OCI-LY7 (cell line): ENCODE measurements at regions not wholly inside any gene's neighbourhood (a gene's known extent, or its start where the extent isn't known, plus 50 kb on each side); places are given as distances from the start of the nearest gene placed in this dataset.

ENCODE experiments used
- BruUV-seq: library from RNA; stranded (reverse); fragments of 400-500 nt; replicated peaks from 2 replicates; lab custom pipeline; 2021; lab: Mats Ljungman, UMichigan
- CTCF ChIA-PET: fragments of 300-600 bp; sonication (Branson Sonifier 250); formaldehyde crosslinking; loops from one replicate; lab custom pipeline; 2022; ENCODE audit warnings: antibody characterized with exemption; ENCODE audit not compliant: unreplicated experiment; lab: Charles Lee
- POLR2A ChIA-PET: fragments of 300-600 bp; sonication (Branson Sonifier 250); formaldehyde crosslinking; loops from one replicate; lab custom pipeline; 2022; ENCODE audit warnings: antibody characterized with exemption; lab: Charles Lee
- DNase-seq: peaks from one replicate; pipeline ENCODE4 v3.0.0-alpha.2; 2015; ENCODE audit warnings: low spot score
- H2AFZ ChIP-seq: fragments of 200-600 bp; sonication (generic), shearing (Covaris generic); 2 replicates; pipeline ENCODE4 v1.6.1; 2014; ENCODE audit warnings: mild to moderate bottlenecking, antibody characterized with exemption, low read length, moderate library complexity
- H3K27ac ChIP-seq: fragments of 200-600 bp; sonication (generic); 2 replicates; pipeline ENCODE4 v1.5.1; 2014; ENCODE audit warnings: mixed run types, low read depth, mild to moderate bottlenecking, moderate library complexity, low read length, inconsistent platforms; ENCODE audit not compliant: poor library complexity, severe bottlenecking
- H3K36me3 ChIP-seq: fragments of 200-600 bp; sonication (generic); 2 replicates; pipeline ENCODE4 v1.6.1; 2014; ENCODE audit warnings: mild to moderate bottlenecking, antibody characterized with exemption, low read length, moderate library complexity, mixed read lengths; ENCODE audit not compliant: insufficient read depth
- H3K4me1 ChIP-seq: fragments of 200-600 bp; sonication (generic); 2 replicates; pipeline ENCODE4 v1.5.1; 2014; ENCODE audit warnings: mild to moderate bottlenecking, low read length; ENCODE audit not compliant: insufficient read depth, poor library complexity, severe bottlenecking
- H3K4me2 ChIP-seq: fragments of 200-600 bp; sonication (generic); 2 replicates; pipeline ENCODE4 v1.6.1; 2014; ENCODE audit warnings: mild to moderate bottlenecking, low read length
- H3K4me3 ChIP-seq: fragments of 200-600 bp; sonication (generic); 2 replicates; pipeline ENCODE4 v1.5.1; 2014; ENCODE audit warnings: mild to moderate bottlenecking, low read depth, low read length; ENCODE audit not compliant: poor library complexity, severe bottlenecking
- H3K79me2 ChIP-seq: fragments of 200-600 bp; sonication (generic); 2 replicates; pipeline ENCODE4 v1.6.1; 2016; ENCODE audit warnings: low read depth, mild to moderate bottlenecking, low read length, moderate library complexity, mixed read lengths; ENCODE audit not compliant: insufficient read depth
- H3K9me2 ChIP-seq: fragments of 200-600 bp; sonication (generic); 2 replicates; pipeline ENCODE4 v1.6.1; 2016; ENCODE audit warnings: mild to moderate bottlenecking, low read length, mixed read lengths; ENCODE audit not compliant: insufficient read depth
- H3K9me3 ChIP-seq: fragments of 200-600 bp; sonication (generic); 2 replicates; pipeline ENCODE4 v1.6.1; 2014; ENCODE audit warnings: mild to moderate bottlenecking, mixed run types, low read length, mixed read lengths
- H4K20me1 ChIP-seq: fragments of 200-600 bp; sonication (generic); 2 replicates; pipeline ENCODE4 v1.6.1; 2014; ENCODE audit warnings: mild to moderate bottlenecking, antibody characterized with exemption, low read length, moderate library complexity, mixed read lengths; ENCODE audit not compliant: insufficient read depth
- CTCF ChIP-seq: fragments of 200-600 bp; sonication (generic); conservative IDR thresholded peaks from 2 replicates; pipeline ENCODE4 v1.5.1; 2014; ENCODE audit warnings: mild to moderate bottlenecking, antibody characterized with exemption, low read length, moderate library complexity, mixed read lengths
- EZH2phosphoT487 ChIP-seq: fragments of 200-600 bp; sonication (generic); IDR thresholded peaks from 2 replicates; pipeline ENCODE4 v1.6.1; 2018; ENCODE audit warnings: low read depth, borderline replicate concordance, mild to moderate bottlenecking, mixed run types, antibody characterized with exemption, low read length, moderate library complexity, mixed read lengths
- intact Hi-C: fragments of 100-400 bp; cut with micrococcal nuclease; formaldehyde crosslinking; loops from one replicate; pipeline ENCODE4 v1.10.0; 2022; ENCODE audit not compliant: unreplicated experiment

GRCh38 chr2:147500229-147500628, 344.6 kb upstream of the ACVR2A start:
- DNase-seq, result no peak
- no peaks in the 10 kb centered on the region for H3K9me2 ChIP-seq
- H3K9me3 ChIP-seq, result no peaks in the 10 kb centered on the region
- no TSS peak for BruUV-seq
- H3K36me3 ChIP-seq, result no peaks in the 10 kb centered on the region
- H4K20me1 ChIP-seq, result no peaks in the 10 kb centered on the region
- no peak overlapping the region for H2AFZ ChIP-seq
- intact Hi-C loops, result no loop called here
- POLR2A ChIA-PET, result interaction anchor here (0.9 kb wide), 1 partner anchor 38 kb away, joined by 5 read pairs; no protein-coding TSS in a partner anchor
- no peaks in the 10 kb centered on the region for H3K4me1 ChIP-seq
- CTCF ChIA-PET, result no interaction called here
- no peak overlapping the region for H3K4me2 ChIP-seq
- no peaks in the 10 kb centered on the region for H3K79me2 ChIP-seq
- no peak for TF ChIP-seq CTCF
- no peak for TF ChIP-seq EZH2phosphoT487
- H3K27ac ChIP-seq, result no peak overlapping the region
- H3K4me3 ChIP-seq, result no peak overlapping the region

GRCh38 chr2:147499785-147500184, 345.0 kb upstream of the ACVR2A start:
- no peak overlapping the region for H2AFZ ChIP-seq
- BruUV-seq, result no TSS peak
- DNase-seq, result no peak
- H4K20me1 ChIP-seq, result no peaks in the 10 kb centered on the region
- ChIA-PET CTCF (no interaction called here), POLR2A (interaction anchor here (0.6 to 0.9 kb wide), 2 partner anchors 37 to 109 kb away, joined by 3 to 5 read pairs; no protein-coding TSS in a partner anchor)
- no peaks in the 10 kb centered on the region for H3K36me3 ChIP-seq
- TF ChIP-seq CTCF (no peak), EZH2phosphoT487 (no peak)
- H3K79me2 ChIP-seq, result no peaks in the 10 kb centered on the region
- H3K4me1 ChIP-seq, result no peaks in the 10 kb centered on the region
- no peaks in the 10 kb centered on the region for H3K9me3 ChIP-seq
- intact Hi-C loops, result no loop called here
- H3K4me2 ChIP-seq, result no peak overlapping the region
- H3K9me2 ChIP-seq, result no peaks in the 10 kb centered on the region
- no peak overlapping the region for H3K4me3 ChIP-seq
- H3K27ac ChIP-seq, result no peak overlapping the region

- H2AFZ ChIP-seq, result no peak overlapping the region
- H3K4me3 ChIP-seq, result no peak overlapping the region
- ChIA-PET CTCF (no interaction called here), POLR2A (no interaction called here)
- TF ChIP-seq EZH2phosphoT487 (no peak), CTCF (no peak)
- no peaks in the 10 kb centered on the region for H3K9me2 ChIP-seq
- no TSS peak for BruUV-seq
- no peaks in the 10 kb centered on the region for H3K79me2 ChIP-seq
- no peak for DNase-seq
- H4K20me1 ChIP-seq, result no peaks in the 10 kb centered on the region
- intact Hi-C loops, result no loop called here
- H3K36me3 ChIP-seq, result no peaks in the 10 kb centered on the region
- H3K4me2 ChIP-seq, result no peak overlapping the region
- no peaks in the 10 kb centered on the region for H3K4me1 ChIP-seq
- no peak overlapping the region for H3K27ac ChIP-seq
- H3K9me3 ChIP-seq, result no peaks in the 10 kb centered on the region
These were observed 349.1 kb upstream of the ACVR2A start for GRCh38 chr2:147495734-147496133.
